ENCODE measurements at regions not wholly inside any gene's neighbourhood (a gene's known extent, or its start where the extent isn't known, plus 50 kb on each side); places are given as distances from the start of the nearest gene placed in this dataset.
"Not testable (repeated sequence)": the region's sequence is repeated elsewhere in the genome, so short reads cannot be mapped to it uniquely, and the experiment has no call there.

- TF ChIP-seq POLR2A, CTCF (IDR thresholded peaks at IDR 0.05): not testable (repeated sequence)
Measured at GRCh38 chrX:92657593-92657992, 878.4 kb downstream of the PCDH11X start.
